ENCODE measurements at regions not wholly inside any gene's neighbourhood (a gene's known extent, or its start where the extent isn't known, plus 50 kb on each side); places are given as distances from the start of the nearest gene placed in this dataset.

DNA sequence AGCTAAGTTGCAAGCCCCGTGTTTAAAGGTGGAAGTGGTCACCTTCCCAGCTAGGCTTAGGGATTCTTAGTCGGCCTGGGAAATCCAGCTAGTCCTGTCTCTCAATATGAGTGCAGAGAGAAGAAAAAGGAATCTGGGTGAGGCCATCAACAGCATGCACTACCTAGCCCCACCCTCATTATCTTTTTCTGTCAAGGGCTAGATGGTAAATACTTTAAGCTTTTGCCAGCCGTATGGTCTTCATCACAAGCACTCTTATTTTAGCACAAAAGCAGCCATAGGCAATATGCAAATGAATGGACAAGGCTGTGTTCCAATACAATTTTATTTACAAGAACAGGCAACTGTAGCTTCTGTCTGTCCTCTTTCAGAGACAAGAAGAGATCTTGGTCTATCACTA lies 282.9 kb downstream of the ZNF674 start:
- Histone ChIP-seq H3K23me2 (ENCODE audit: insufficient read length, low read depth, low read length, poor library complexity, severe bottlenecking) (no peaks in the 10 kb centered on the region), H4K20me1 (ENCODE audit: control insufficient read depth, insufficient read depth, insufficient read length) (no peaks in the 10 kb centered on the region), H4K5ac (ENCODE audit: insufficient read length, low read depth, low read length) (no peak overlapping the region), H3T11ph (ENCODE audit: low read length) (no peak overlapping the region), H3K4me1 (ENCODE audit: insufficient read depth, low read length) (no peaks in the 10 kb centered on the region), H2BK5ac (ENCODE audit: insufficient read length, low read length) (no peak overlapping the region), H3K4me2 (ENCODE audit: insufficient read depth, insufficient read length, low read length) (no peak overlapping the region), H3K27me3 (ENCODE audit: insufficient read depth, low read length) (no peaks in the 10 kb centered on the region), H3K9me3 (ENCODE audit: control insufficient read depth, low read depth, low read length) (no peaks in the 10 kb centered on the region), H2AK5ac (ENCODE audit: insufficient read length, low read length) (no peak overlapping the region), H2BK15ac (ENCODE audit: low read depth, low read length) (no peak overlapping the region), H3K18ac (ENCODE audit: insufficient read length, low read depth, low read length) (no peak overlapping the region), H3K79me2 (ENCODE audit: insufficient read depth, low read length) (no peaks in the 10 kb centered on the region), H4K91ac (ENCODE audit: insufficient read length, low read depth, low read length) (no peak overlapping the region), H2AFZ (ENCODE audit: low read length) (no peak overlapping the region), H3K27ac (ENCODE audit: insufficient read length, low read depth, low read length) (no peak overlapping the region), H3K9ac (ENCODE audit: extremely low read depth, insufficient read length, low read length) (no peak overlapping the region), H2BK12ac (ENCODE audit: insufficient read length, low read depth, low read length) (no peak overlapping the region), H3K23ac (ENCODE audit: insufficient read length, low read depth, low read length) (no peak overlapping the region), H3K14ac (ENCODE audit: insufficient read depth, low read length) (no peak overlapping the region), H2BK120ac (ENCODE audit: low read depth, low read length, poor library complexity, severe bottlenecking) (no peak overlapping the region), H2BK20ac (ENCODE audit: low read depth, low read length, poor library complexity, severe bottlenecking) (no peak overlapping the region), H3K4ac (ENCODE audit: low read depth, low read length) (no peak overlapping the region), H3K79me1 (ENCODE audit: insufficient read depth, low read depth, low read length, poor library complexity, severe bottlenecking) (no peaks in the 10 kb centered on the region), H4K8ac (replicated peaks; ENCODE audit: insufficient read length, low read depth, low read length) (no peak overlapping the region), H3K56ac (ENCODE audit: insufficient read length, low read depth, low read length) (no peak overlapping the region)
- TF ChIP-seq, protein P1, sequence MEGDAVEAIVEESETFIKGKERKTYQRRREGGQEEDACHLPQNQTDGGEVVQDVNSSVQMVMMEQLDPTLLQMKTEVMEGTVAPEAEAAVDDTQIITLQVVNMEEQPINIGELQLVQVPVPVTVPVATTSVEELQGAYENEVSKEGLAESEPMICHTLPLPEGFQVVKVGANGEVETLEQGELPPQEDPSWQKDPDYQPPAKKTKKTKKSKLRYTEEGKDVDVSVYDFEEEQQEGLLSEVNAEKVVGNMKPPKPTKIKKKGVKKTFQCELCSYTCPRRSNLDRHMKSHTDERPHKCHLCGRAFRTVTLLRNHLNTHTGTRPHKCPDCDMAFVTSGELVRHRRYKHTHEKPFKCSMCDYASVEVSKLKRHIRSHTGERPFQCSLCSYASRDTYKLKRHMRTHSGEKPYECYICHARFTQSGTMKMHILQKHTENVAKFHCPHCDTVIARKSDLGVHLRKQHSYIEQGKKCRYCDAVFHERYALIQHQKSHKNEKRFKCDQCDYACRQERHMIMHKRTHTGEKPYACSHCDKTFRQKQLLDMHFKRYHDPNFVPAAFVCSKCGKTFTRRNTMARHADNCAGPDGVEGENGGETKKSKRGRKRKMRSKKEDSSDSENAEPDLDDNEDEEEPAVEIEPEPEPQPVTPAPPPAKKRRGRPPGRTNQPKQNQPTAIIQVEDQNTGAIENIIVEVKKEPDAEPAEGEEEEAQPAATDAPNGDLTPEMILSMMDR (conservative IDR thresholded peaks at IDR 0.05): no peak
- Mint-ChIP-seq H3K27ac (no peak overlapping the region), H3K27me3 (ENCODE audit: low read depth) (no peaks in the 10 kb centered on the region), H3K9me3 (peaks cover 48 to 61% of the 10 kb centered on the region in 2 experiments), H3K36me3 (ENCODE audit: insufficient read depth in 1 of 3, low read depth in 3 of 3) (peaks cover 0 to 3% (median 0%) of the 10 kb centered on the region in 3 experiments; a peak in 5 of 7 replicates), H3K4me3 (no peak overlapping the region), H3K4me1 (peaks cover 15 to 27% of the 10 kb centered on the region in 2 experiments)
- no peak for DNase-seq
- WGBS (ENCODE audit: extremely low coverage, insufficient read length, low lambda C conversion rate): no CpG with 5 or more reads among the region's 3 CpGs
